HG03095 (cell line): ENCODE measurements at regions not wholly inside any gene's neighbourhood (a gene's known extent, or its start where the extent isn't known, plus 50 kb on each side); places are given as distances from the start of the nearest gene placed in this dataset.
"Not testable (repeated sequence)": the region's sequence is repeated elsewhere in the genome, so short reads cannot be mapped to it uniquely, and the experiment has no call there.

Experiments used
- ATAC-seq: cut with Tn5 transposase; IDR thresholded peaks from one replicate; pipeline ENCODE4 v1.9.1; 2021; ENCODE audit warnings: moderate library complexity; ENCODE audit not compliant: unreplicated experiment

DNA sequence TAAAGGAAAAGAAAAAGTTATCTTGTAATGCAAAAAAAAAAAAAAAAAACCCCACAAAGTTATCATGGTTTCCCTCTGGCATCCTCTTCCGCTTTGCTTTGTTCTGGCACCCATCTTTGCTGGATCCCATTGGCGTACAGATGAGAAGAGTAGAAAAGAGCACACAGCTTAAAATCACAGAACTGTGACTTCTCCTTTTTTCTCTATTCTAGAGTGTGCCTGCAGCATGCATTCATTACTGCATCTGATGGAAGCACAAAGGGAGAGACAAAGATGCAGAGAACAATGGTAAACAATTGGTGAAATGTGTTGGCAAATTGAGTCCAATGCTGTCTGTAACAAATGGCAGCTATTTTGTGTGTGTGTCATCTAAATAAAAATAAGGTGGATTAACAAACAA, 440.8 kb upstream of the PIK3R1 start:
- no peak for ATAC-seq

GRCh38 chr5:67774267-67774552, 441.3 kb upstream of the PIK3R1 start:
- ATAC-seq, result no peak

DNA sequence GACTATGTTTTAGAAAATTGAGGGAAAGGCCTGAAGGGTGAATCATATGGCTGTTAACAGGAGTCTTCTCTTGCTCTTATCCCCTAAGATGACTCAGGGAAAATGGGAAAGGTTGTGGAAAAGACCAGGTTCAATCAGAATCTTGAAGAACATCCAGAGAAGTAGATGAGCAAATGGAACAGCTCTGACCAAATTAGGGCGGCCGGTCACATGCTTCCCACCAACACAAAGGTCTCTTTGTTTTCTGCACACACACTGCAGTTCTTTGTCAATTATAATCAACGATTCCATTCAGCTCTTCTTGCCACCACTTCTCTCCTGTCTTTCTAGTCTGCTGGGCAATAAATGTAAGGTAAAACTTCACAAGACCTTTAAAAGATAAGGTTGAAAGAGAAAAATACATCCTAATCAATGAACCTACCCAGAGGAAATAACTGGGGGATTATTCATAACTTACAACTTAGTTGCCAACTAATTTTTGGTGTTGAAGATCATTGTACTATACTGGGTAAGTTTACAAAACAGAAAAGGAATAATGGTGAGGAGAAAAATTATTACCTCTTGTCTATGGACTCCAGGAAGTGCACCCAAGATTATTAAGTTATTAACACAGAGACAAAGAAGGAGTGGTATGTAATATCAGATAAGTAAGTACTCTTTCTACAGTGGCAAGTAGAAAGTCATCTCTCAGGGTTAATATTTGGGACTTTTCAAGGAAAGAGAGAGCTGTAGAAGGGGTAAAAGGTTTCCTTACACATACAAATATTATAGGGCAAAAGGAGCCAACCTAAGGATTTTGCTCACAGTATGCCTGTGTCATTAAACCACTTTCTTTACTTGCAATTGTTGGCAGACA, 441.9 kb upstream of the PIK3R1 start:
- ATAC-seq, result no peak

DNA sequence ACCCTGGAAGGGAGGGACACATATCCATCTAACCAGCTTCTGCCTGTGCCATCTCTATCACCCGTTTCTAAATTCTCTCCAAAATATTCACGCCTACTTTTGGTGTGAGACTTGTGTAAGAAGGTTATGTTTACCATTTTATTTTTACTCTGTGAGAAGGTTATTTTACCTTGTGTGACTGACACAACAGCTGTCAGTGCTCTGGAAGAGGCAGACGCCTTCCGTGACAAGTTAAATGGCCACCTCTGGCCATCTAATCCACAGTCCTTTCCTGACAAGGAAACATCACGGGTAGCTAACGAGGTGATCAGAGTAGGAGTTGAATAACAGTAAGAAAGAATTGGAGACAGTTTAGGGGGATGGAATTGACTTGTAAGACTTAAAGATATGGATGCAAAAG, 443.8 kb upstream of the PIK3R1 start:
- no peak for ATAC-seq

GRCh38 chr5:67771221-67771620, 444.3 kb upstream of the PIK3R1 start:
- no peak for ATAC-seq

DNA sequence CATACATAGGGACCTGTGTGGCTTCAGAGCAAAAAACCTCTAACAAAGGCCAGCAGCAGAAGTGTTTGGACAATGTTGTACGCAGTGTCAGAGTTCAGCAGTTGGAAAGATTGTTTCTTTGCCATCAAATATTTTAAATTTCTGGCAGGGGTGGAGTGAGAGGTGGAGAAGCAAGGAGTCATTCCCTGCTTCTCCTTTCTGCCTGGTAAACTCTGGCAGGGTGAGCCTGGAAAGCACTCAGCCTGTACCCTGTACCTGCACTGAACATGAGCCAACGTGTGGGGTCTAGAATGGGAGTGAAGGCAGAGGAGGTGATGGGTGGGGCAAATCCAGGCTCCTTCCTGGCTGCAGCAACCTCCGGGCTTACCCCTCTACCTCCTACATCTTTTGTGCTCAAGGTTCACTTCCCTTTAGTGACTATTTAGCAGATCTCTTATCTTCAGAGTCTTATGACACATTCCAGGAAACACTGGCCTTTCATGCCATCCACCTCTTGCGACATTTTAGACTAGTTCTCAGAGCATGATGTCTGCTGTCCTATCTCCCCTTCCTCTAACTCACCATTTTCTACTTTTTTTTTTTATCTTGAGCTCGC, 445.0 kb upstream of the PIK3R1 start:
- no peak for ATAC-seq

DNA sequence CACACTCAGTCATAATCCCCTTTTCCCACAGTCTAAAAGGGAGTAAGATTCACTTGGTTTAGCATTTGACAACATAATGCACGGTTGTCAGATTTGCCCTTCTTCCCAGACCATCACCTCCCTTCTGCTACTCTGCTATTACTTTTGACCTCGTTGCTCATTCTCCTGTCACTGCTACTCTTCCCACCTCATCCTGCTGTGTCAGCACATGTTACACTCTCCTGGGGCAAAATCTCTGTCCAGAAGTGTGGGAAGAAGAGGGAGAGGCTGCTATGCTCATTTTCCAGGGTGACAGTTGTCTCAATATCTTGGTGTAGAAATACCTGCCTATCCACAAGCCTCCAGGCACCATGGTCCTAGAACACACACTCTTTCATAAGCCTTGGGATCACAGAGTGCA, 449.9 kb upstream of the PIK3R1 start:
- ATAC-seq, result no peak

DNA sequence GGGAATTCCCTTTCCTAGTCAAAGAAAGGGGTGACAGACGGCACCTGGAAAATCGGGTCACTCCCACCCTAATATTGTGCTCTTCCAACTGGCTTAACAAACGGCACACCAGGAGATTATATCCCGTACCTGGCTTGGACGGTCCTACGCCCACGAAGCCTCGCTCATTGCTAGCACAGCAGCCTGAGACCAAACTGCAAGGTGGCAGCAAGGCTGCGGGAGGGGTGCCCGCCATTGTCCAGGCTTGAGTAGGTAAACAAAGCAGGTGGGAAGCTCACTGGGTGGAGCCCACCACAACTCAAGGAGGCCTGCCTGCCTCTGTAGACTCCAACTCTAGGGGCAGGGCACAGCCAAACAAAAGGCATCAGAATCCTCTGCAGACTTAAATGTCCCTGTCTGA, 457.8 kb upstream of the PIK3R1 start:
- not testable (repeated sequence) for ATAC-seq

GRCh38 chr5:67752357-67752708, 463.2 kb upstream of the PIK3R1 start:
- ATAC-seq, result no peak

DNA sequence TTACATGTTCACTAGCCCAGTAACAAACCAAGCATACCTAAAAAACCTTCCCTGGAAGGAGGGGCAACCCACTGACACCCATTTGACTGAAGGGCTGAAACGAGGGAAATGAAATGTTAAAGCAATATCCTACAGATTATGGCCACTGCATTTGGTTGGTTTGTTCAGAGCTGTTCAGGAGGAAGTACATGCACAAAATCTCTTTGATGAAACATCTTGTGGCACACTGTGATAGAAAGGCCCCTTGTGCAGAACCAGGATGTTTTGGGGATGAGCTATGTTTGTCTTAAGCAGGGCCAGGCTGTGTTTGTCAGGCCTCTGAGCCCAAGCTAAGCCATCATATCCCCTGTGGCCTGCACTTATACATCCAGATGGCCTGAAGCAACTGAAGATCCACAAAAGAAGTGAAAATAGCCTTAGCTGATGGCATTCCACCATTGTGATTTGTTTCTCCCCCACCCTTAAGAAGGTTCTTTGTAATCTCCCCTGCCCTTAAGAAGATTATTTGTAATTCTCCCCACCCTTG, 467.3 kb upstream of the PIK3R1 start:
- no peak for ATAC-seq

- no peak for ATAC-seq
Observed at GRCh38 chr5:67747096-67747495, 468.5 kb upstream of the PIK3R1 start.

DNA sequence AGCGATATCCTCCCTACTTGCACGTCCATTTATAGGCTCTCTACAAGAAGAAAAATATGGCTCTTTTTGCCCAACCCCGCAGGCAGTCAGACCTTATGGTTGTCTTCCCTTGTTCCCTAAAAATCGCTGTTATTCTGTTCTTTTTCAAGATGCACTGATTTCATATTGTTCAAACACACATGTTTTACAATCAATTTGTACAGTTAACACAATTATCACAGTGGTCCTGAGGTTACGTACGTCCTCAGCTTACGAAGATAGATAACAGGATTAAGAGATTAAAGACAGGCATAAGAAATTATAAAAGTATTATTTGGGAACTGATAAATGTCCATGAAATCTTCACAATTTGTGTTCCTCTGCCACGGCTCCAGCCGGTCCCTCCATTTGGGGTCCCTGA, 468.9 kb upstream of the PIK3R1 start:
- ATAC-seq, result not testable (repeated sequence)

DNA sequence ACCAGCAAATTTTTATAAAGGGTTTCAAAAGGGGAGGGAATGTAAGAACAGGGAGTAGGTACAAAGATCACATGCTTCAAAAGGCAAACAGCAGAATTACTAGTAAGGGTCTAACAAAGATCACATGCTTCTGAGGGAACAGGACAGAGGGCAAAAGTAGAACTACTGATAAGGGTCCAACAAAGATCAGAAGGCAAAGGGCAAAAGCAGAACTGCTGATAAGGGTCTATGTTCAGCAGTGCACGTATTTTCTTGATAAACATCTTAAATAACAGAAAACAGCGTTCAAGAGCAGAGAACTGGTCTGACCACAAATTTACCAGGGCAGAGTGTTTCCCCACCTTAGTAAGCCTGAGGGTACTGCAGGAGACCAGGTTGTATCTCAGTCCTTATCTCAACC, 469.5 kb upstream of the PIK3R1 start:
- ATAC-seq, result no peak

DNA sequence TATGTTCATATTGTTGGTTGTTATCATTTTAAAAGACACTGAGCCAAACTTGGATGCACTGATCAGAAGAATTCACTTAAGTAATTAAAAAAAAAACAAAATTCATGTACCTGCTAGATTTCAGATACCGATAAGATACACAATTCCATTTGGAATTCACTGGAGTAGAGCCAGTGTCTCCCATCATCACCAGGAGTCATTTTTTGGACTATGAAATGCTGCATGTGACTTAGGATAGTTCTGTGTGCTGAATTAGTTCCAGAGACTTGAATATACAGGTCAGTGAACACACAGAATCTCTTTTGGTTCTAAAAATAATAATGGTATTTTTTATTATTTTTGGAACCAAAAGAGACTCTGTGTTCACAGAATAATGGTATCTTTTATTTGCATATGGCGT, 482.6 kb upstream of the PIK3R1 start:
- no peak for ATAC-seq

GRCh38 chr5:67732471-67732870, 483.1 kb upstream of the PIK3R1 start:
- no peak for ATAC-seq

DNA sequence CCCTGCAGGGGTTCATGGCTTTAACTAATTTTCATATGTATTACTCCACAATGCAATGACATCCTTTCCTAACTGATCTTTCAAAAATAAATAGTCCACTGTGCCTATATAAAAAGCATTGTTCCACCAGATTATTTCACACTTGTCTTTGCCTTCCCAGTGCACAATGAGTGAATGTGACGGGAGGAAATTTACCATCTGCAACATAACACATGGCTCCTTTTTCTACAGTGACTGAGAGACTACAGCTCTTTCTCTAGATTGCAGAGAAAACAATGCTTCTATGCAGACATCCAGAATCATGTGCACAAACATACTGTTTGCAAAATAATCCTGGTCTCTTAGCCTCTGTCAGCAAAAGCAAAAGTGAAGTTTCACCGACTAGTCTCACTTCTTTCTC, 483.7 kb upstream of the PIK3R1 start:
- no peak for ATAC-seq

GRCh38 chr5:67730917-67731474, 484.6 kb upstream of the PIK3R1 start:
- no peak for ATAC-seq

GRCh38 chr5:67728326-67728890, 487.1 kb upstream of the PIK3R1 start:
- ATAC-seq, result no peak

- no peak for ATAC-seq
Observed at GRCh38 chr5:67725604-67726003, 490.0 kb upstream of the PIK3R1 start.

- ATAC-seq, result no peak
Observed at GRCh38 chr5:67724412-67725135, 491.0 kb upstream of the PIK3R1 start.

DNA sequence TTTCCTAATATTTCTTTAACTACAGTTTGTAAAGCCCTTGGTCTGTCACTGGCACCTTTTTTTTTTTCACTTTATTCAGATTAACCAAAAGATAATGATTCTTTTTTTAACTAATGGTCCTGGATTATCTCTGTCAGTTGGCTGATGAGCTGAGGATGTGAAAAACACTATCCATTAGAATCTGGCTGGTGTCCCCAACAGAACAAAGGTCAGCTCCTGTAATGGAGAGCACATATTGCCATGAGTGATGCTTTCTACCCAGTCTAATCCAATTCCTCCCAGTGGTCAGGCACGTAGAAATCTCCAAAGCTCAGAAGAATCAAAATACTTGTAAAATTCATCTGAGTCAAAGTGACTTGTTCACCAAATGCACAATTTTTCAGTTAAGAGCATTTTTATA, 491.7 kb upstream of the PIK3R1 start:
- no peak for ATAC-seq
